Skin of body (tissue), 1 donor: ENCODE measurements at regions not wholly inside any gene's neighbourhood (a gene's known extent, or its start where the extent isn't known, plus 50 kb on each side); places are given as distances from the start of the nearest gene placed in this dataset.

Source experiments
- DNase-seq: peaks from one replicate; lab custom pipeline; 2025; lab: John Stamatoyannopoulos, UW

DNA sequence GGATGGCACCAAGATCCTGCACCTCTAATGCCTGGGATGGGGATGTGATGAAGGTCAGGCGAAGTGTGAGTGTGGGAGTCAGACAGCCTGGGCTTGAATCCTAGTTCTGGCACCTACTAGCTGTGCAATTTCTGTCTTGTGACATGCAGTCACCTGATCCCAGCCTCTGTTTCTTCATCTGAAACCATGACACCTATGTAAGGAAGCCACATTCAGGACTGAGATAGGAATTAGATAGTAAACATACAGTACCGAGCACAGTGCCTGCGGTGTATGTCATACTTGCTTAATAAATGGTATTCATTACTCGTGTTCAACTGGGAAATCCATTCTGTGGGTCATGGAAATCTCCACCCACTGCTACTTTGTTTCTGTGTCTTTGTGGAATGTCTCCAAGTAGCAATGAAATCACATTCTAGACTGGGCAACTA lies 140.6 kb upstream of the STC2 start:
- DNase-seq = no peak

- no peak for DNase-seq
Observed at GRCh38 chr5:173466227-173466626, 138.0 kb upstream of the STC2 start.

- DNase-seq = no peak
Observed at GRCh38 chr5:173464813-173465212, 136.6 kb upstream of the STC2 start.

- no peak for DNase-seq
Observed at GRCh38 chr5:173463207-173463606, 135.0 kb upstream of the STC2 start.

GRCh38 chr5:173458828-173459609 lies 130.8 kb upstream of the STC2 start:
- DNase-seq = no peak

DNA sequence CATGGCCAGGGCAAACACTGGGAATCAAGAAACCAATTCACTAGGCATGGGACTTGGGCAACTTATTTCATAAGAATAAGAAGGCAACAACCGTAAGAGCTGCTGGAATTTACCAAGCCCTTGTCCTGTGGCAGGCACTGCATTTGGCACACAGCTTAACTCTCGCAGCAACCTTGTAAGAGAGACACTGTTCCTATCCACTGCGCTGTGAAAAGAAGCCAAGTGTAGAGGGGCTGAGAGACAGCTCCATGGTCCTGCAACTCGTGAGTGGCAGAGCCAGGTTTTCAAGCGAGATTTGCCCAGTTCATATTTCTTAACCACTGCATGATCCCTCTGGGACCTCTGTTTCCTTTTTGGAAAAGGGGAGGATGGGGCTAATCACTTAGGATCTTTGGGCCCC lies 129.3 kb upstream of the STC2 start:
- no peak for DNase-seq

- DNase-seq = no peak
Observed at GRCh38 chr5:173456751-173457171, 128.5 kb upstream of the STC2 start.

- no peak for DNase-seq
Observed at GRCh38 chr5:173456181-173456580, 128.0 kb upstream of the STC2 start.

DNA sequence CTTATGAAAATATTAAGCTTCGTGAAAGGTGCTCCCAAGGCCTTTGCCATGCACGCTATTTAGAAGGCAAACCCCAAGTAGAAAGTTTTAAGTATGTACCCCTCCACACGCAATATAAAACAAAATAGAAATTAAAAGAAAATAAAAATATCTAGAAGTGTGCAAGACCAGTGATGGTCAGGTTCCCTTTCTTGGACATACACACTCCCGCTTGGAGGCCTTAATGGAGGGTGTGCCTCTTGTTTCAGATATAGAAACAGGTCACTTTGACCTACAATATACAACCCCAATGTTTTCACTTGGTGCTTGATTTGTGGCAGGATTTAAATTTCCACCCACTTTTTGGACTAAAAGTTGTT lies 127.4 kb upstream of the STC2 start:
- no peak for DNase-seq

- peak; percentile 12 for DNase-seq
Observed at GRCh38 chr5:173454736-173455598, 126.8 kb upstream of the STC2 start.

DNA sequence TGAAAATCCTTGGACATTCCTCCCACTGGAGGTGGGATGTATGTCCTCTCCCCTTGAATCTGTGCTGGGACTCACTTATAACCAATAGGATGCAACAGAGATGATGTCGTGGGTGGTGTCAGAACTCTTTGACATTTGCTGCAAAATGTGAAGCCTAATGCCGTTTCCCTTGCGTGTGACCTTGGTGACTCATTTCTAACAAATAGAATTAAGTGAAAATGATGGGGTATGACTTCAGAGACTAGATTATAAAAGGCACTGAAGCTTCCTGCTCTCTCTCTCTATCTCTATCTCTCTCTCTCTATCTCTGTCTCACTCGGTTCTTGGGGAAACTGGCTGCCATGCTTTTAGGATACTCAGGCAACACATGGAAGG lies 126.1 kb upstream of the STC2 start:
- no peak for DNase-seq

- no peak for DNase-seq
Observed at GRCh38 chr5:173453167-173453566, 125.0 kb upstream of the STC2 start.

- DNase-seq = no peak
Observed at GRCh38 chr5:173452119-173452905, 124.1 kb upstream of the STC2 start.

DNA sequence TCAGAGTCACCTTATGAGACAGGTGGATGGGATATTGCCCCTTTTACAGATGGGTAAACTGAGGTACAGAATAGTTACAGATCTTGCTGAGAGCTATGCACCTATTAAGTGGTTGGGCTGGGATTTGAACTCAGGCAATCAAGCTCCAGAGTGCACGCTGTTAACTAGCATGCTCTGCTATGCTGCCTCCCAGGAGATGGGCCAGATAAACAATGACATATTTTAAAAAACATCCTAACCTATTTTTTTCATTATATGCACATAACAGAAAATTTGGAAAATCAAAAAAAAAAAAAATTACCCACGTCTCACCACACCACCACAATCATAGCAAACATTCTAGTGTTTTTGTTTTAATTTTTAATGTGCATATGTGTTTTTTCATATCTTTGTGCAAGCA lies 123.4 kb upstream of the STC2 start:
- no peak for DNase-seq

DNA sequence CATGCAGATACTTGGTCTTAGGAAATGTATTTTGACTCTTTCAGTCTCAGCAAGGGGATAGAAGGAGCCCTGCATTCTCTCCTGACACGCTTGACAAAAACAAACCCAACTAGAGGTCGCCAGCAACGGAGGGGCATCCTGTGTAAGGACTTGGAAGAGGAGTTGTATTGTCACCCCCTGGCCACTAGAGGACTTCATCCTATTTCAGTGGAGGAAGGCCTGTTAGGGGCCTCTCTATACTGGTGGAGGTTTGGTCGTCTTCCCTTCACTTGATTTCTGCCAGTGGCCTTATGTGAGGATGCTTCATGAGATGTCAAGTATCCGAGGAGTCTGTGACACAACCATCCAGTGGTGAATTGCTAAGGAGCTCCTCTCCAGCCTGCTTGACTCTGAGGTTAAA lies 122.8 kb upstream of the STC2 start:
- no peak for DNase-seq

DNA sequence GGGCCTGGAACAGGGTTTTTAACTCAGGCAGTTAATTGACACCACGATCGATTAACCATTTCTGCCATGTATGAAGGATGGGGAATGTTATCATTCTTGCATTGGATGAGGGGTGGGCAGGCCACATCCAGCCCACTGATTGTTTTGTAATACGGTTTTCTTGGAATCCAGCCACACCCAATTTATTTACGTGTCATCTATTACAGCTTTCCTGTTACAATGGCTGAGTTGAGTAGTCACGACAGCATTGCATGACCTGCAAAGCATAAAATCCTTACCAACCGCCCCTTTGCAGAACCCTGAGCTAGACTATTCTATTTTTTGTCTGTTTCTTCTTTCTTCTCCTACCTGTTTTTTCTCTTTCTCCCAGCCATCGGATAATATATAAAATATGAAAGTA lies 122.0 kb upstream of the STC2 start:
- DNase-seq = no peak

GRCh38 chr5:173448856-173449255 lies 120.6 kb upstream of the STC2 start:
- no peak for DNase-seq

- no peak for DNase-seq
Observed at GRCh38 chr5:173443971-173444370, 115.8 kb upstream of the STC2 start.

DNA sequence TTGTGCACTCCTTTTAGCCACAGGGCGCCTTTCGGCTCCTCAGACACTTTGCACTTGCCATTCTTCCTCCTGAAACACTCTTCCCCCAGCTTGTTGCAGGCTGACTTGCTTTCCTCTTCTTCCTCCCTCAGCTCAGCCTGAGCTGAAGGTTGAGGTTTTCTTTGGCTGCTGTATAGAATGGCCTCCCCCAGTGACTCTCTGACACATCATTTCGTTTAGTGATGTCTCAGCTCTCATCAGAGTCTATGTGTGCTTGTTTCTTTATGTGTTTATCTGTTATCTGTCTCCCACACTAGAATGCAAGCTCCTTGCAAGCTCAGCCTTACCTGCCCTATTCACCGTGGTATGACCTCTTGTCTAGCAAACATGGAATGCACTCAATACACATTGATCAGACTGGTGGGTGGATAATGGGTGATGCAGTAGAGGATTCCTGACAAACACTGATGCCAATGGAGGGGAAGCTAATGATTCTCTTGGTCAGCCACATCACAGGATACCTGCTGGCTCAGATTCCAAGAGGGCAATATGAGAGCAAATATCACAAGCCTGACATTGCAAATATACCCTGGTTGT lies 112.9 kb upstream of the STC2 start:
- DNase-seq = no peak

DNA sequence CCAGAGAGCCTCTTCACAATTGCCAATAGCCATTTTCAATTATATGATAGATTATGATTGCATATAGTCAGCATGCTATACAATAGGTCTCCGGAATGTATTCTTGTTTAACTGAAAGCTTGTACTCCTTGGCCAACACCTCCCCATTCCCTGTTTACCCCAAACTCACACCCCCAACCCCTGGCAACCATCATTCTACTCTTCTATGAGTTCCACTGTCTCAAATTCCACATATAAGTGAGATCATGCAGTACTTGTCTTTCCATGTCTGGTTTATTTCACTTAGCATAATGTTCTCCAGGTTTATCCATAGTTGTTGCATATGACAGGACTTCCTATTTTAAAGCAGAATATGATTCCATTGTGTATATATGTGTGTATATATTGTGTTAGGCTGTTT lies 110.7 kb upstream of the STC2 start:
- DNase-seq = no peak

DNA sequence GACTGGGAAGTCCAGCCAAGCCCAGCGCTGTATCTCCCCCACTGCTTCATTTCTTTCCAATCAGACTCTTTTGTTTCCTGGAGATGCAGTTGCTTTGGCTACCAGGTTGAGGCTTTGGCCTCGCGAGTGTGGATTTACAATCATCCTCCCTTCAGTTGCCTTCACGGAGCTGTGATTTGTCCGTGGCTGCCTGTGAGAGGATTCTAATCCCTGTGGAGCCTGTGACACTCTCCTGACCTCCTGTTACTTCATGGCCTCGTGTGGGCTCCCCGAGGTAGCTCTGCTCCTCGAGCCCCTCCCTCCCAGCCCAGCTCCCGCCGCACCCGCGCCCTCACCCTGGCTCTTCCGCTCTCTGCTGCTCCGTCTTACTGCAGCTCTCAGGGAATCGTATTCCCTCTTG lies 107.2 kb upstream of the STC2 start:
- no peak for DNase-seq

DNA sequence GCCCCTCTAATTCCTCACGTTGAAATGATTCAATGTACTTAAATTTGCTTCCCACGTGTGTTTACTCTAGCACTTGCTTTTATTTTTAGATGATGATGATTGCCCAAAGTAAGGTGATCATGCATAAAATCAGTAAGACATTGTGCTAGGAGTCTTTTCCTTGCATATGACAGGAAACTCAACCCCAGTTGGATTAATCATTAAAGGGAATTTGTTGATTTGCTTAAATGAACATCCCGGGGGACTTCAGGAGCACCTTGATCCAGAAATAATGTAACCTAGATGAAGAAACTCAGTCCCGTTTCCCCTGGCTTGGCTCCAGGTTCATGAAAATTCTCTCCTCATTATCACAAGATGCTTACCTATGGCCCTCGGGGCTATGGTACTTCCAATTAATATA lies 106.1 kb upstream of the STC2 start:
- no peak for DNase-seq
